ENCODE measurements at regions not wholly inside any gene's neighbourhood (a gene's known extent, or its start where the extent isn't known, plus 50 kb on each side); places are given as distances from the start of the nearest gene placed in this dataset.
"Not testable (repeated sequence)": the region's sequence is repeated elsewhere in the genome, so short reads cannot be mapped to it uniquely, and the experiment has no call there.

DNA sequence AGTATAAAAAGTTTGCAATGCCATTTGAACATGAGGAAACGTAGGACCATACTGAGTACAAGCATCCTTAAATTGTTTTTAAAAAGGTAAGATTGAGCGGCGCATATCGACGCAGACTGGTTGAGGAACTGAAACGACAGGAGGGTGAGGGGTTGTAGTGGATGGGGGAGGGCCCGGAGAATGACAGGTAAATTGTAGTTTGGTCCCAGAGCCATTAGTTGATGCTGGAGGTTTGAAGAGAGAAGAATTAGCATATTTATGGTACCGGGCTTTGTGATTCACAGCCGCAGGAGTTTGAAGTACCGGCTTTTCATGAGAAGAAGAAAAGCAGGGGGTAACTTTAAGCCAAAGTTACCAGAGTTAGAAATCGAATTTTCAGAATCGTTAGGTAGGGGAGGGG lies 179.5 kb downstream of the OTOP1 start:
- CTCF ChIA-PET; H3K4me3 ChIP-seq; H2AFZ ChIP-seq (ENCODE audit: control insufficient read depth, low read depth, low read length); H3K9me3 ChIP-seq (replicated peaks; ENCODE audit: control insufficient read depth, insufficient read depth, low read length); ATAC-seq; RAD21 ChIA-PET (ENCODE audit: unreplicated experiment); H3K9ac ChIP-seq (ENCODE audit: control insufficient read depth, insufficient read depth, low read length); H3K27me3 ChIP-seq (replicated peaks in 1 of 2; ENCODE audit: control insufficient read depth in 2 of 2, insufficient read depth in 2 of 2, low read length in 1 of 2); BruUV-seq (replicated peaks); POLR2A ChIA-PET; FAIRE-seq; H4K20me1 ChIP-seq (ENCODE audit: control insufficient read depth, insufficient read depth); DNase-seq (ENCODE audit: low read depth, low spot score); H3K36me3 ChIP-seq (ENCODE audit: control insufficient read depth in 2 of 2, insufficient read depth in 2 of 2, low read length in 1 of 2); H3K4me2 ChIP-seq (ENCODE audit: control insufficient read depth, insufficient read depth); intact Hi-C loops (cut with micrococcal nuclease; ENCODE audit: unreplicated experiment); SMC1A ChIA-PET (ENCODE audit: uncharacterized antibody, unreplicated experiment); H3K27ac ChIP-seq (ENCODE audit: control insufficient read depth, insufficient read depth); in situ Hi-C loops (cut with MboI); H3K79me2 ChIP-seq (ENCODE audit: control insufficient read depth, insufficient read depth, low read length); H3K4me1 ChIP-seq (ENCODE audit: control insufficient read depth, insufficient read depth, low read length): not testable (repeated sequence)
- 12% methylated on average over 10 of the region's 12 CpGs for WGBS (ENCODE audit: insufficient coverage, insufficient replicate concordance, low lambda C conversion rate, missing lambda C conversion rate)

DNA sequence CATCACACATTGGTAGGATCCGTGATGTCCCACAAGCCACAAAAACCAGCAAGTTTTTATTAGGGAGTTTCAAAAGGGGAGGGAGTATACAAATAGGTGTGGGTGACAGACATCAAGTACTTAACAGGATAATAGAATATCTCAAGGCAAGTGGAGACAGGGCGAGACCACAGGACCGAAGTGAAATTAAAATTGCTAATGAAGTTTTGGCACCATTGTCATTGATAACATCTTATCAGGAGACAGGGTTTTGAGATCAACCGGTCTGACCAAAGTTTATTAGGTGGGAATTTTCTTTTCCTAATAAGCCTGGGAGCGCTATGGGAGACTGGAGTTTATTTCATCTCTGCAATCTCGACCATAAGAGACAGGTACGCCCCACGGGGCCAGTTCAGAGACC lies 178.5 kb downstream of the OTOP1 start:
- H3K9ac ChIP-seq (ENCODE audit: control insufficient read depth, insufficient read depth, low read length); RAD21 ChIA-PET (ENCODE audit: unreplicated experiment); SMC1A ChIA-PET (ENCODE audit: uncharacterized antibody, unreplicated experiment); H3K4me1 ChIP-seq (ENCODE audit: control insufficient read depth, insufficient read depth, low read length); BruUV-seq (replicated peaks); DNase-seq (ENCODE audit: low read depth, low spot score); intact Hi-C loops (cut with micrococcal nuclease; ENCODE audit: unreplicated experiment); H3K27me3 ChIP-seq (replicated peaks in 1 of 2; ENCODE audit: control insufficient read depth in 2 of 2, insufficient read depth in 2 of 2, low read length in 1 of 2); H3K36me3 ChIP-seq (ENCODE audit: control insufficient read depth in 2 of 2, insufficient read depth in 2 of 2, low read length in 1 of 2); H3K4me2 ChIP-seq (ENCODE audit: control insufficient read depth, insufficient read depth); H2AFZ ChIP-seq (ENCODE audit: control insufficient read depth, low read depth, low read length); H3K79me2 ChIP-seq (ENCODE audit: control insufficient read depth, insufficient read depth, low read length); ATAC-seq; CTCF ChIA-PET; H3K4me3 ChIP-seq; in situ Hi-C loops (cut with MboI); H4K20me1 ChIP-seq (ENCODE audit: control insufficient read depth, insufficient read depth); POLR2A ChIA-PET; H3K27ac ChIP-seq (ENCODE audit: control insufficient read depth, insufficient read depth); FAIRE-seq; H3K9me3 ChIP-seq (replicated peaks; ENCODE audit: control insufficient read depth, insufficient read depth, low read length): not testable (repeated sequence)
- 16% methylated on average over 8 of the region's 8 CpGs for WGBS (ENCODE audit: insufficient coverage, insufficient replicate concordance, low lambda C conversion rate, missing lambda C conversion rate)

GRCh38 chr4:4050781-4051180 lies 175.9 kb downstream of the OTOP1 start:
- CTCF ChIA-PET; DNase-seq (ENCODE audit: low read depth, low spot score); H3K9ac ChIP-seq (ENCODE audit: control insufficient read depth, insufficient read depth, low read length); H3K36me3 ChIP-seq (ENCODE audit: control insufficient read depth in 2 of 2, insufficient read depth in 2 of 2, low read length in 1 of 2); RAD21 ChIA-PET (ENCODE audit: unreplicated experiment); H2AFZ ChIP-seq (ENCODE audit: control insufficient read depth, low read depth, low read length); H3K4me1 ChIP-seq (ENCODE audit: control insufficient read depth, insufficient read depth, low read length); H3K9me3 ChIP-seq (replicated peaks; ENCODE audit: control insufficient read depth, insufficient read depth, low read length); POLR2A ChIA-PET; H3K4me3 ChIP-seq; H4K20me1 ChIP-seq (ENCODE audit: control insufficient read depth, insufficient read depth); H3K79me2 ChIP-seq (ENCODE audit: control insufficient read depth, insufficient read depth, low read length); BruUV-seq (replicated peaks); H3K27ac ChIP-seq (ENCODE audit: control insufficient read depth, insufficient read depth); intact Hi-C loops (cut with micrococcal nuclease; ENCODE audit: unreplicated experiment); SMC1A ChIA-PET (ENCODE audit: uncharacterized antibody, unreplicated experiment); H3K4me2 ChIP-seq (ENCODE audit: control insufficient read depth, insufficient read depth); FAIRE-seq; ATAC-seq; in situ Hi-C loops (cut with MboI); H3K27me3 ChIP-seq (replicated peaks in 1 of 2; ENCODE audit: control insufficient read depth in 2 of 2, insufficient read depth in 2 of 2, low read length in 1 of 2): not testable (repeated sequence)
- WGBS (ENCODE audit: insufficient coverage, insufficient replicate concordance, low lambda C conversion rate, missing lambda C conversion rate) = 20% methylated on average over 3 of the region's 3 CpGs

- CTCF ChIA-PET; H3K36me3 ChIP-seq (ENCODE audit: control insufficient read depth in 2 of 2, insufficient read depth in 2 of 2, low read length in 1 of 2); DNase-seq (ENCODE audit: low read depth, low spot score); FAIRE-seq; H3K27ac ChIP-seq (ENCODE audit: control insufficient read depth, insufficient read depth); H4K20me1 ChIP-seq (ENCODE audit: control insufficient read depth, insufficient read depth); RAD21 ChIA-PET (ENCODE audit: unreplicated experiment); H3K79me2 ChIP-seq (ENCODE audit: control insufficient read depth, insufficient read depth, low read length); H2AFZ ChIP-seq (ENCODE audit: control insufficient read depth, low read depth, low read length); BruUV-seq (replicated peaks); ATAC-seq; SMC1A ChIA-PET (ENCODE audit: uncharacterized antibody, unreplicated experiment); H3K4me1 ChIP-seq (ENCODE audit: control insufficient read depth, insufficient read depth, low read length); H3K27me3 ChIP-seq (replicated peaks in 1 of 2; ENCODE audit: control insufficient read depth in 2 of 2, insufficient read depth in 2 of 2, low read length in 1 of 2); POLR2A ChIA-PET; intact Hi-C loops (cut with micrococcal nuclease; ENCODE audit: unreplicated experiment); H3K9me3 ChIP-seq (replicated peaks; ENCODE audit: control insufficient read depth, insufficient read depth, low read length); in situ Hi-C loops (cut with MboI); H3K4me2 ChIP-seq (ENCODE audit: control insufficient read depth, insufficient read depth); H3K9ac ChIP-seq (ENCODE audit: control insufficient read depth, insufficient read depth, low read length); H3K4me3 ChIP-seq: not testable (repeated sequence)
- WGBS (ENCODE audit: insufficient coverage, insufficient replicate concordance, low lambda C conversion rate, missing lambda C conversion rate) = 0% methylated on average over 2 of the region's 2 CpGs
Observed at GRCh38 chr4:4052933-4053332, 173.8 kb downstream of the OTOP1 start.

Measured in GM12878 (cell line).